ENCODE measurements at regions not wholly inside any gene's neighbourhood (a gene's known extent, or its start where the extent isn't known, plus 50 kb on each side); places are given as distances from the start of the nearest gene placed in this dataset.

GRCh38 chr1:29426701-29427279 is 190.5 kb downstream of the PTPRU start:
- TF ChIP-seq NPAS2 (CRISPR knock-in tag; IDR thresholded peaks at IDR 0.05; ENCODE audit: borderline replicate concordance) (no peak), RARB (CRISPR knock-in tag; IDR thresholded peaks at IDR 0.05) (no peak), KDM1A (IDR thresholded peaks at IDR 0.05; ENCODE audit: low read depth) (no peak), RFX5 (IDR thresholded peaks at IDR 0.05) (no peak), RAD21 (conservative IDR thresholded peaks at IDR 0.05 in 1 of 2, IDR thresholded peaks at IDR 0.05 in 1 of 2) (no peak), MYC (IDR thresholded peaks at IDR 0.05; ENCODE audit: borderline replicate concordance, low read length) (no peak), POLR2AphosphoS2 (conservative IDR thresholded peaks at IDR 0.05; ENCODE audit: low read length) (no peak), POLR2A (IDR thresholded peaks at IDR 0.05; ENCODE audit: low read length) (no peak), EP300 (IDR thresholded peaks at IDR 0.05) (no peak), MAFK (IDR thresholded peaks at IDR 0.05; ENCODE audit: partially characterized antibody) (no peak), FOSL2 (IDR thresholded peaks at IDR 0.05) (no peak), FOSL2 (CRISPR knock-in tag; IDR thresholded peaks at IDR 0.05) (no peak), BCL3 (IDR thresholded peaks at IDR 0.05) (no peak), HMGXB4 (CRISPR knock-in tag; IDR thresholded peaks at IDR 0.05; ENCODE audit: borderline replicate concordance) (no peak)
- TF ChIP-seq, protein P1, sequence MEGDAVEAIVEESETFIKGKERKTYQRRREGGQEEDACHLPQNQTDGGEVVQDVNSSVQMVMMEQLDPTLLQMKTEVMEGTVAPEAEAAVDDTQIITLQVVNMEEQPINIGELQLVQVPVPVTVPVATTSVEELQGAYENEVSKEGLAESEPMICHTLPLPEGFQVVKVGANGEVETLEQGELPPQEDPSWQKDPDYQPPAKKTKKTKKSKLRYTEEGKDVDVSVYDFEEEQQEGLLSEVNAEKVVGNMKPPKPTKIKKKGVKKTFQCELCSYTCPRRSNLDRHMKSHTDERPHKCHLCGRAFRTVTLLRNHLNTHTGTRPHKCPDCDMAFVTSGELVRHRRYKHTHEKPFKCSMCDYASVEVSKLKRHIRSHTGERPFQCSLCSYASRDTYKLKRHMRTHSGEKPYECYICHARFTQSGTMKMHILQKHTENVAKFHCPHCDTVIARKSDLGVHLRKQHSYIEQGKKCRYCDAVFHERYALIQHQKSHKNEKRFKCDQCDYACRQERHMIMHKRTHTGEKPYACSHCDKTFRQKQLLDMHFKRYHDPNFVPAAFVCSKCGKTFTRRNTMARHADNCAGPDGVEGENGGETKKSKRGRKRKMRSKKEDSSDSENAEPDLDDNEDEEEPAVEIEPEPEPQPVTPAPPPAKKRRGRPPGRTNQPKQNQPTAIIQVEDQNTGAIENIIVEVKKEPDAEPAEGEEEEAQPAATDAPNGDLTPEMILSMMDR (IDR thresholded peaks at IDR 0.05), result no peak
